ENCODE measurements at regions not wholly inside any gene's neighbourhood (a gene's known extent, or its start where the extent isn't known, plus 50 kb on each side); places are given as distances from the start of the nearest gene placed in this dataset.

- TF ChIP-seq CTCF (conservative IDR thresholded peaks at IDR 0.05) (no peak), EZH2 (IDR thresholded peaks at IDR 0.05; ENCODE audit: low read depth) (no peak)
Observed at GRCh38 chr3:73874606-73875369, 250.0 kb upstream of the PDZRN3 start.

Measured in PC-9 (cell line).